Caco-2 (cell line): ENCODE measurements at regions not wholly inside any gene's neighbourhood (a gene's known extent, or its start where the extent isn't known, plus 50 kb on each side); places are given as distances from the start of the nearest gene placed in this dataset.

Experiments used
- BruUV-seq: library from RNA; stranded (reverse); fragments of 400-500 nt; replicated peaks from 2 replicates; lab custom pipeline; 2021; lab: Mats Ljungman, UMichigan
- CTCF ChIA-PET: fragments of 300-600 bp; sonication (Branson Sonifier 250); formaldehyde crosslinking; loops from one replicate; lab custom pipeline; 2022; ENCODE audit warnings: antibody characterized with exemption; lab: Charles Lee
- POLR2A ChIA-PET: fragments of 300-600 bp; sonication (Branson Sonifier 250); formaldehyde crosslinking; loops from one replicate; lab custom pipeline; 2022; ENCODE audit warnings: antibody characterized with exemption; lab: Charles Lee
- DNase-seq, 2 experiments: peaks; one replicate each; pipeline versions ENCODE4 v3.0.0 to v3.0.0-alpha.2; 2020 to 2022
- H3K27me3 ChIP-seq: replicated peaks from 2 replicates; pipeline ENCODE4 v1.6.0; 2011; ENCODE audit warnings: low read length; ENCODE audit not compliant: control insufficient read depth, insufficient read depth
- H3K36me3 ChIP-seq: 2 replicates; pipeline ENCODE4 v1.5.1; 2011; ENCODE audit warnings: low read length; ENCODE audit not compliant: control insufficient read depth, insufficient read depth
- H3K4me1 ChIP-seq: fragments of 250-450 bp; sonication (Bioruptor Pico); 2 replicates; pipeline ENCODE4 v1.5.1; 2020; ENCODE audit warnings: mild to moderate bottlenecking
- H3K4me3 ChIP-seq: 2 replicates; pipeline ENCODE4 v1.5.1; 2011; ENCODE audit warnings: low read depth, mild to moderate bottlenecking, control low read depth, low read length
- H3K9me3 ChIP-seq: fragments of 250-450 bp; sonication (Bioruptor Pico); 2 replicates; pipeline ENCODE4 v1.5.1; 2020; ENCODE audit warnings: mild to moderate bottlenecking, moderate library complexity
- H3K27ac Mint-ChIP-seq: one replicate; pipeline ENCODE4 v1.8.0; 2022; ENCODE audit warnings: mixed read lengths; ENCODE audit not compliant: unreplicated experiment
- H3K27me3 Mint-ChIP-seq: one replicate; pipeline ENCODE4 v1.8.0; 2022; ENCODE audit warnings: mixed read lengths; ENCODE audit not compliant: insufficient read depth, unreplicated experiment
- H3K36me3 Mint-ChIP-seq: one replicate; pipeline ENCODE4 v1.8.0; 2022; ENCODE audit warnings: mild to moderate bottlenecking, mixed read lengths; ENCODE audit not compliant: insufficient read depth, unreplicated experiment
- H3K4me1 Mint-ChIP-seq: one replicate; pipeline ENCODE4 v1.8.0; 2022; ENCODE audit warnings: low read depth, mixed read lengths; ENCODE audit not compliant: unreplicated experiment
- H3K4me3 Mint-ChIP-seq: one replicate; pipeline ENCODE4 v1.8.0; 2022; ENCODE audit warnings: mild to moderate bottlenecking, moderate library complexity, mixed read lengths; ENCODE audit not compliant: unreplicated experiment
- H3K9me3 Mint-ChIP-seq: one replicate; pipeline ENCODE4 v1.8.0; 2022; ENCODE audit warnings: mixed read lengths; ENCODE audit not compliant: unreplicated experiment
- intact Hi-C: fragments of 100-400 bp; cut with micrococcal nuclease; formaldehyde crosslinking; loops from one replicate; pipeline ENCODE4 v1.10.0; 2022; ENCODE audit not compliant: unreplicated experiment
- TF ChIP-seq, protein P1 (sequence below), 2 experiments: fragments of 200-600 bp in 1 of 2; IDR thresholded peaks; 1 replicate in 1 of 2; 2 replicates in 1 of 2; pipeline versions ENCODE4 v1.5.1 to v1.8.0; 2011 to 2022; ENCODE audit warnings: antibody characterized with exemption in 1 of 2, control low read depth in 1 of 2, inconsistent platforms in 1 of 2, low read depth in 1 of 2, low read length in 1 of 2, mild to moderate bottlenecking in 1 of 2, moderate library complexity in 1 of 2; ENCODE audit not compliant: insufficient read depth in 1 of 2, severe bottlenecking in 1 of 2, unreplicated experiment in 1 of 2

DNA sequence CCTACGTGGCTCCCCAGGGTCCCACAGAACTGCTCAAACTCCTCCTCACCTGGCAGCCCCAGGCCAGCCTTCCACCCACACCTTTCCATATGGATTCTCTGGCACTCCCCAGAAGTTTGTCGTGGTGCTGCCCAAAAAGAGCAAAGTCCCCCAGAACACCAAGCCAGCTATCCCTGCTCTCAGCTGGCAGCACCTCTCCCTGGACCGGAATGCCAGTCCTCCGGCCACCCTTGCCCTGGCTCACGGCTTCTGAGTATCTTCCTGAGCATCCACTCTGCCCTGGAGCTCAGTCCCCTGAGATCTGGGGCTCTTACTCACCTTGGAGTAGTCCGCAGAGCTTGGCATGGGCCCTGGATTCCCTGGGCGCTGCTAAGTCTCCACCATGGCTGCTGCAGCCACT lies 166.5 kb upstream of the ZNF507 start:
- Mint-ChIP-seq H3K27ac (no peak overlapping the region), H3K27me3 (no peaks in the 10 kb centered on the region), H3K4me1 (no peaks in the 10 kb centered on the region), H3K9me3 (no peaks in the 10 kb centered on the region), H3K36me3 (no peaks in the 10 kb centered on the region), H3K4me3 (no peak overlapping the region)
- H3K36me3 ChIP-seq: no peaks in the 10 kb centered on the region
- H3K27me3 ChIP-seq: no peaks in the 10 kb centered on the region; the same call in 1 of the 2 replicates
- no peak for DNase-seq
- H3K4me3 ChIP-seq: no peak overlapping the region
- H3K9me3 ChIP-seq: no peaks in the 10 kb centered on the region
- TF ChIP-seq, protein P1, sequence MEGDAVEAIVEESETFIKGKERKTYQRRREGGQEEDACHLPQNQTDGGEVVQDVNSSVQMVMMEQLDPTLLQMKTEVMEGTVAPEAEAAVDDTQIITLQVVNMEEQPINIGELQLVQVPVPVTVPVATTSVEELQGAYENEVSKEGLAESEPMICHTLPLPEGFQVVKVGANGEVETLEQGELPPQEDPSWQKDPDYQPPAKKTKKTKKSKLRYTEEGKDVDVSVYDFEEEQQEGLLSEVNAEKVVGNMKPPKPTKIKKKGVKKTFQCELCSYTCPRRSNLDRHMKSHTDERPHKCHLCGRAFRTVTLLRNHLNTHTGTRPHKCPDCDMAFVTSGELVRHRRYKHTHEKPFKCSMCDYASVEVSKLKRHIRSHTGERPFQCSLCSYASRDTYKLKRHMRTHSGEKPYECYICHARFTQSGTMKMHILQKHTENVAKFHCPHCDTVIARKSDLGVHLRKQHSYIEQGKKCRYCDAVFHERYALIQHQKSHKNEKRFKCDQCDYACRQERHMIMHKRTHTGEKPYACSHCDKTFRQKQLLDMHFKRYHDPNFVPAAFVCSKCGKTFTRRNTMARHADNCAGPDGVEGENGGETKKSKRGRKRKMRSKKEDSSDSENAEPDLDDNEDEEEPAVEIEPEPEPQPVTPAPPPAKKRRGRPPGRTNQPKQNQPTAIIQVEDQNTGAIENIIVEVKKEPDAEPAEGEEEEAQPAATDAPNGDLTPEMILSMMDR (IDR thresholded peaks at IDR 0.05; ENCODE audit: insufficient read depth in 1 of 2, low read depth in 1 of 2, low read length in 1 of 2, severe bottlenecking in 1 of 2, unreplicated experiment in 1 of 2): no peak
- ChIA-PET CTCF (no interaction called here), POLR2A (no interaction called here)
- H3K4me1 ChIP-seq: no peaks in the 10 kb centered on the region
- intact Hi-C loops: no loop called here
- no TSS peak for BruUV-seq

DNA sequence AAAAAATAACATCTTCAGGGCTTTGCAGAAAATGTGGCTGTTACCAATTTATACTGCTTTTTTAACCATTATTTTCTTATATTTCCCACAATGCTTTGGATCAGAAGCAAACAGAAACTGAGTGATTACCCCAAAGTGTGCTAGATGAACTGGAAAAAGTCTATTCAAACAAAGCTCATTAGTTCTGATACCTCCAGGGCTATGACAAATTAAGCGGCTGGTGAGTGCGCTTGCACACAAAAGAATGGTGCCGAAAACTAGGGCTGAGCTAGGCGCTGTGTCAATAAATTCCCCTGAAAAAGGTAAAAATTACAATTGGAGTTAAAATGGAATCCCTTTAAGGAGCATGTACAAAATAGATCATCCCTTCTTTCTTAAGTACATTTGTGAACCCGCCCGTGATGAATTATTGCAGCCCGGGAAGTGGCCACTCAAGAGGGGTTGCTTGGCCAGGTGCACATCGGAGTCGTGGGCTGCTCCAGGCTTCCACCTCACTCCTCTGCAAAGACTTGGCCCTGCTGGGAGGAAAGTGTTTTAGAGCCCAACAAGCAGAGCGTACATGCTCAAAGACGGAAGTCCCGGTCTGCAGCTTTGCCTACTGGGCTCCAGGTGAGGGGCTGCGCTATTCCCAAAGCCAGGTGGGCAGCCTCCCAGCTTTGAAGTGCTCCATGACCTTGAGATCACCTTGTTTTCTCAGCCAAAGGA lies 164.0 kb upstream of the ZNF507 start:
- Mint-ChIP-seq H3K4me3 (no peak overlapping the region), H3K4me1 (no peaks in the 10 kb centered on the region), H3K36me3 (no peaks in the 10 kb centered on the region), H3K27me3 (no peaks in the 10 kb centered on the region), H3K27ac (no peak overlapping the region), H3K9me3 (no peaks in the 10 kb centered on the region)
- Histone ChIP-seq H3K4me3 (no peak overlapping the region), H3K36me3 (no peaks in the 10 kb centered on the region), H3K27me3 (no peaks in the 10 kb centered on the region), H3K4me1 (no peaks in the 10 kb centered on the region), H3K9me3 (no peaks in the 10 kb centered on the region)
- no peak for DNase-seq
- BruUV-seq: no TSS peak
- ChIA-PET CTCF (no interaction called here), POLR2A (no interaction called here)
- intact Hi-C loops: no loop called here
- TF ChIP-seq, protein P1 (IDR thresholded peaks at IDR 0.05; ENCODE audit: insufficient read depth in 1 of 2, low read depth in 1 of 2, low read length in 1 of 2, severe bottlenecking in 1 of 2, unreplicated experiment in 1 of 2): no peak

DNA sequence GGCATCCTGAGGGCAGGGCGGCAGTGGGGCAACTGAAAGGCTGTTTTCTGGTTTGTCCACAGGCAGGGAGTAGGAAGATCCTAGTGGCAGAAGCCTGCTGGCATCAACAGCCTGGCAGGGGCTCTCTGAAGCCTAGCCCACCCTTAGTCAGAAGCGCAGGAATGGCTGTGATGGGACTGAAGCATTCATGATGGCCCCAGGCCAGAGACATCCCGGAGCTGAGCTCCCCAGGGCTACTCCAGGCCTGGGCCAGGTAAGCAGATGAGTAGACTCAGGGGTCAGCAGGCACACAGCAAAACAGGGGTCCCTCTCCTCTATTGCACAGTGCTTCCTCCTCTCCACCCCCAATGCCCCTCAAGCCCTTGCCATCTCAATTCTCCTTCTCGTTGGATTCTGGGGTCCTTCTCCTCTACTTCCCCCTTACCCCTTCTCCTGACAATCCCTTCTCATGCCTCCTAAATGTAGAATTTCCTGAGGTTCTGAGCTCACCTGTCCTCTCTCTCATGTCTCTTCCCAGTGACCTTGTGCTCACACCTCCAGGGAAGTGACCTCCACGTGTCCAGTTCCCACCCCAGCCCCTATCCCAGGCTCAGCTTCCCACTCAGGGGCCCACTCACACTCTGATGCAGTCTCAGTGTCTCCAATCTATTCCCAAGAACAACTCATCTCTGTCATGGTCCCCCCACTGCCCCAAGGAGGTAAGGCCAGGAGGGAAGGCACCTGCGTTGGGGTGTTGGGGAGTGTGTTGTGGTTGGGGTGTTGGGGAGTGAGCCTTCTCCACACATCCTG lies 158.7 kb upstream of the ZNF507 start:
- Mint-ChIP-seq H3K27me3 (peaks cover 5% of the 10 kb centered on the region), H3K27ac (no peak overlapping the region), H3K4me1 (no peaks in the 10 kb centered on the region), H3K36me3 (no peaks in the 10 kb centered on the region), H3K4me3 (no peak overlapping the region), H3K9me3 (no peaks in the 10 kb centered on the region)
- no TSS peak for BruUV-seq
- Histone ChIP-seq H3K36me3 (no peaks in the 10 kb centered on the region), H3K4me1 (no peaks in the 10 kb centered on the region), H3K4me3 (no peak overlapping the region), H3K27me3 (no peaks in the 10 kb centered on the region), H3K9me3 (no peaks in the 10 kb centered on the region)
- CTCF ChIA-PET: no interaction called here
- DNase-seq: no peak
- TF ChIP-seq, protein P1 (IDR thresholded peaks at IDR 0.05; ENCODE audit: insufficient read depth in 1 of 2, low read depth in 1 of 2, low read length in 1 of 2, severe bottlenecking in 1 of 2, unreplicated experiment in 1 of 2): no peak
- intact Hi-C loops: no loop called here
- POLR2A ChIA-PET: no interaction called here
